ENCODE measurements at regions not wholly inside any gene's neighbourhood (a gene's known extent, or its start where the extent isn't known, plus 50 kb on each side); places are given as distances from the start of the nearest gene placed in this dataset.

DNA sequence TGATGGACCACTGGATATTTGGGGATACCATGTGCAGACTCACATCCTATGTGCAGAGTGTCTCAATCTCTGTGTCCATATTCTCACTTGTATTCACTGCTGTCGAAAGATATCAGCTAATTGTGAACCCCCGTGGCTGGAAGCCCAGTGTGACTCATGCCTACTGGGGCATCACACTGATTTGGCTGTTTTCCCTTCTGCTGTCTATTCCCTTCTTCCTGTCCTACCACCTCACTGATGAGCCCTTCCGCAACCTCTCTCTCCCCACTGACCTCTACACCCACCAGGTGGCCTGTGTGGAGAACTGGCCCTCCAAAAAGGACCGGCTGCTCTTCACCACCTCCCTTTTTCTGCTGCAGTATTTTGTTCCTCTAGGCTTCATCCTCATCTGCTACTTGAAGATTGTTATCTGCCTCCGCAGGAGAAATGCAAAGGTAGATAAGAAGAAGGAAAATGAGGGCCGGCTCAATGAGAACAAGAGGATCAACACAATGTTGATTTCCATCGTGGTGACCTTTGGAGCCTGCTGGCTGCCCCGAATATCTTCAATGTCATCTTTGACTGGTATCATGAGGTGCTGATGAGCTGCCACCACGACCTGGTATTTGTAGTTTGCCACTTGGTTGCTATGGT is 54.5 kb upstream of the HNRNPA0 start:
- peak; percentile 32 for DNase-seq

- no peak for DNase-seq
These were observed 52.3 kb upstream of the MYOT start for GRCh38 chr5:137815202-137815990.

Data from kidney glomerular epithelial cell (primary cell).